ENCODE measurements at regions not wholly inside any gene's neighbourhood (a gene's known extent, or its start where the extent isn't known, plus 50 kb on each side); places are given as distances from the start of the nearest gene placed in this dataset.

- TF ChIP-seq CTCF (tag by site-specific recombination; IDR thresholded peaks at IDR 0.05) (no peak), ZNF701 (tag by site-specific recombination; IDR thresholded peaks at IDR 0.05) (no peak), ZNF10 (tag by site-specific recombination; IDR thresholded peaks at IDR 0.05) (no peak), ZFP41 (tag by site-specific recombination; IDR thresholded peaks at IDR 0.05; ENCODE audit: borderline replicate concordance) (no peak), ZNF433 (tag by site-specific recombination; IDR thresholded peaks at IDR 0.05; ENCODE audit: low read depth) (no peak), ZBTB1 (tag by site-specific recombination; IDR thresholded peaks at IDR 0.05) (no peak)
These were observed 77.1 kb downstream of the DHCR7 start for GRCh38 chr11:71370895-71371673.
